ENCODE measurements at regions not wholly inside any gene's neighbourhood (a gene's known extent, or its start where the extent isn't known, plus 50 kb on each side); places are given as distances from the start of the nearest gene placed in this dataset.
"Not testable (repeated sequence)": the region's sequence is repeated elsewhere in the genome, so short reads cannot be mapped to it uniquely, and the experiment has no call there.

- Histone ChIP-seq H3K4me1 (ENCODE audit: control insufficient read depth in 1 of 2, insufficient read depth in 1 of 2, low read depth in 1 of 2, low read length in 1 of 2) (no peaks in the 10 kb centered on the region), H3K4me3 (ENCODE audit: low read depth in 1 of 2, low read length in 1 of 2) (no peak overlapping the region), H3K36me3 (no peaks in the 10 kb centered on the region), H3K9me3 (no peaks in the 10 kb centered on the region), H3K27ac (no peak overlapping the region), H3K27me3 (no peaks in the 10 kb centered on the region)
- no peak for TF ChIP-seq CTCF (IDR thresholded peaks at IDR 0.05)
Measured at GRCh38 chr10:4270116-4270515, 485.1 kb upstream of the KLF6 start.

- H3K27ac ChIP-seq; H3K4me1 ChIP-seq (ENCODE audit: control insufficient read depth in 1 of 2, insufficient read depth in 1 of 2, low read depth in 1 of 2, low read length in 1 of 2): not testable (repeated sequence)
Measured at GRCh38 chr10:4268490-4268889, 483.5 kb upstream of the KLF6 start.

GRCh38 chr10:4267086-4267773 lies 482.2 kb upstream of the KLF6 start:
- no peak for TF ChIP-seq CTCF (IDR thresholded peaks at IDR 0.05)
- Histone ChIP-seq H3K27me3 (no peaks in the 10 kb centered on the region), H3K36me3 (no peaks in the 10 kb centered on the region), H3K4me3 (ENCODE audit: low read depth in 1 of 2, low read length in 1 of 2) (no peak overlapping the region), H3K27ac (no peak overlapping the region), H3K9me3 (no peaks in the 10 kb centered on the region), H3K4me1 (ENCODE audit: control insufficient read depth in 1 of 2, insufficient read depth in 1 of 2, low read depth in 1 of 2, low read length in 1 of 2) (no peaks in the 10 kb centered on the region)

More at GRCh38 chr10:4268490-4268889, 483.5 kb upstream of the KLF6 start:
- H3K27me3 ChIP-seq; H3K9me3 ChIP-seq; H3K36me3 ChIP-seq; H3K4me3 ChIP-seq (ENCODE audit: low read depth in 1 of 2, low read length in 1 of 2): not testable (repeated sequence)

GRCh38 chr10:4266416-4267085 lies 481.5 kb upstream of the KLF6 start:
- Histone ChIP-seq H3K9me3 (no peaks in the 10 kb centered on the region), H3K4me1 (ENCODE audit: control insufficient read depth in 1 of 2, insufficient read depth in 1 of 2, low read depth in 1 of 2, low read length in 1 of 2) (no peaks in the 10 kb centered on the region), H3K36me3 (no peaks in the 10 kb centered on the region), H3K4me3 (ENCODE audit: low read depth in 1 of 2, low read length in 1 of 2) (no peak overlapping the region), H3K27me3 (no peaks in the 10 kb centered on the region), H3K27ac (no peak overlapping the region)
- no peak for TF ChIP-seq CTCF (IDR thresholded peaks at IDR 0.05)

- H3K4me1 ChIP-seq (ENCODE audit: control insufficient read depth in 1 of 2, insufficient read depth in 1 of 2, low read depth in 1 of 2, low read length in 1 of 2), result no peaks in the 10 kb centered on the region
- no peak for TF ChIP-seq CTCF (IDR thresholded peaks at IDR 0.05)
Measured at GRCh38 chr10:4265964-4266363, 481.0 kb upstream of the KLF6 start.

GRCh38 chr10:4264209-4264865 lies 479.3 kb upstream of the KLF6 start:
- no peaks in the 10 kb centered on the region for H3K36me3 ChIP-seq
- H3K4me1 ChIP-seq (ENCODE audit: control insufficient read depth in 1 of 2, insufficient read depth in 1 of 2, low read depth in 1 of 2, low read length in 1 of 2), result no peaks in the 10 kb centered on the region
- no peak overlapping the region for H3K4me3 ChIP-seq (ENCODE audit: low read depth in 1 of 2, low read length in 1 of 2)
- H3K27ac ChIP-seq, result no peak overlapping the region
- no peak for TF ChIP-seq CTCF (IDR thresholded peaks at IDR 0.05)
- H3K27me3 ChIP-seq, result no peaks in the 10 kb centered on the region
- no peaks in the 10 kb centered on the region for H3K9me3 ChIP-seq

More at GRCh38 chr10:4265964-4266363, 481.0 kb upstream of the KLF6 start:
- H3K27ac ChIP-seq, result no peak overlapping the region
- no peaks in the 10 kb centered on the region for H3K27me3 ChIP-seq
- no peaks in the 10 kb centered on the region for H3K36me3 ChIP-seq
- H3K9me3 ChIP-seq, result no peaks in the 10 kb centered on the region
- H3K4me3 ChIP-seq (ENCODE audit: low read depth in 1 of 2, low read length in 1 of 2), result no peak overlapping the region

All from neutrophil (primary cell).